Panc1 (cell line): ENCODE measurements at regions not wholly inside any gene's neighbourhood (a gene's known extent, or its start where the extent isn't known, plus 50 kb on each side); places are given as distances from the start of the nearest gene placed in this dataset.

Experiments
- ATAC-seq: fragments of 200-7000 bp; cut with Tn5 transposase; 2 replicates; pipeline ENCODE4 v1.9.1; 2020; ENCODE audit warnings: mild to moderate bottlenecking, moderate library complexity
- BruUV-seq: library from RNA; stranded (reverse); fragments of 400-500 nt; replicated peaks from 2 replicates; lab custom pipeline; 2021; lab: Mats Ljungman, UMichigan
- CTCF ChIA-PET: fragments of 300-600 bp; sonication (Branson Sonifier 250); formaldehyde crosslinking; loops from one replicate; lab custom pipeline; 2022; ENCODE audit warnings: antibody characterized with exemption; lab: Charles Lee
- POLR2A ChIA-PET: fragments of 300-600 bp; sonication (Branson Sonifier 250); formaldehyde crosslinking; loops from one replicate; lab custom pipeline; 2022; ENCODE audit warnings: antibody characterized with exemption; lab: Charles Lee
- DNase-seq: peaks from one replicate; pipeline ENCODE4 v3.0.0-alpha.2; 2010; ENCODE audit warnings: low read depth, low spot score
- H3K27ac ChIP-seq: 2 replicates; pipeline ENCODE4 v1.5.1; 2011; ENCODE audit warnings: mild to moderate bottlenecking, low read length, inconsistent platforms
- H3K27me3 ChIP-seq: fragments of 200-500 bp; sonication (Bioruptor generic); 2 replicates; pipeline ENCODE4 v1.6.0; 2014; ENCODE audit warnings: low read length, inconsistent platforms; ENCODE audit not compliant: control insufficient read depth, insufficient read depth
- H3K36me3 ChIP-seq: fragments of 200-500 bp; sonication (Bioruptor generic); 2 replicates; pipeline ENCODE4 v1.5.1; 2014; ENCODE audit warnings: inconsistent platforms, mild to moderate bottlenecking, low read length, moderate library complexity; ENCODE audit not compliant: control insufficient read depth, insufficient read depth
- H3K4me1 ChIP-seq: 2 replicates; pipeline ENCODE4 v1.5.1; 2011; ENCODE audit warnings: inconsistent platforms, mild to moderate bottlenecking, low read length, moderate library complexity; ENCODE audit not compliant: control insufficient read depth, insufficient read depth
- H3K4me3 ChIP-seq, 2 experiments: 2 replicates each; pipeline ENCODE4 v1.5.1; 2011 to 2012; ENCODE audit warnings: low read depth in 2 of 2, low read length in 2 of 2, mild to moderate bottlenecking in 2 of 2, inconsistent platforms in 1 of 2, moderate library complexity in 1 of 2
- H3K9me3 ChIP-seq: fragments of 200-500 bp; sonication (Bioruptor generic); 2 replicates; pipeline ENCODE4 v1.5.1; 2014; ENCODE audit warnings: low read depth, mild to moderate bottlenecking, inconsistent platforms, low read length, moderate library complexity; ENCODE audit not compliant: control insufficient read depth, insufficient read depth
- POLR2AphosphoS5 ChIP-seq: IDR thresholded peaks from 2 replicates; pipeline ENCODE4 v1.6.1; 2012; ENCODE audit warnings: mild to moderate bottlenecking, low read depth, low read length, moderate library complexity
- SIN3A ChIP-seq: IDR thresholded peaks from 2 replicates; pipeline ENCODE4 v1.6.1; 2012; ENCODE audit warnings: low read depth, mild to moderate bottlenecking, low read length, moderate library complexity, borderline replicate concordance; ENCODE audit not compliant: insufficient read depth
- TCF7L2 ChIP-seq: IDR thresholded peaks from 2 replicates; pipeline ENCODE4 v1.6.1; 2011; ENCODE audit warnings: mild to moderate bottlenecking, low read depth, low read length, inconsistent platforms
- in situ Hi-C: cut with HindIII; loops from 2 replicates; pipeline ENCODE4 v1.10.0; 2016; ENCODE audit warnings: low sequenced_read_pairs, low pct_unique_long_range_greater_than_20kb
- intact Hi-C: fragments of 100-400 bp; cut with micrococcal nuclease; formaldehyde crosslinking; loops from one replicate; pipeline ENCODE4 v1.10.0; 2022; ENCODE audit not compliant: unreplicated experiment
- TF ChIP-seq, protein P1 (sequence below), 2 experiments: IDR thresholded peaks; 2 replicates each; pipeline ENCODE4 v1.6.1; 2011 to 2012; ENCODE audit warnings: low read depth in 2 of 2, control low read depth in 1 of 2, low read length in 1 of 2, mild to moderate bottlenecking in 1 of 2, moderate library complexity in 1 of 2; ENCODE audit not compliant: insufficient read depth in 1 of 2
- TF ChIP-seq, protein P2 (sequence below): fragments of 450-650 bp; IDR thresholded peaks from 2 replicates; pipeline ENCODE4 v1.5.1; 2017; ENCODE audit warnings: mild to moderate bottlenecking

DNA sequence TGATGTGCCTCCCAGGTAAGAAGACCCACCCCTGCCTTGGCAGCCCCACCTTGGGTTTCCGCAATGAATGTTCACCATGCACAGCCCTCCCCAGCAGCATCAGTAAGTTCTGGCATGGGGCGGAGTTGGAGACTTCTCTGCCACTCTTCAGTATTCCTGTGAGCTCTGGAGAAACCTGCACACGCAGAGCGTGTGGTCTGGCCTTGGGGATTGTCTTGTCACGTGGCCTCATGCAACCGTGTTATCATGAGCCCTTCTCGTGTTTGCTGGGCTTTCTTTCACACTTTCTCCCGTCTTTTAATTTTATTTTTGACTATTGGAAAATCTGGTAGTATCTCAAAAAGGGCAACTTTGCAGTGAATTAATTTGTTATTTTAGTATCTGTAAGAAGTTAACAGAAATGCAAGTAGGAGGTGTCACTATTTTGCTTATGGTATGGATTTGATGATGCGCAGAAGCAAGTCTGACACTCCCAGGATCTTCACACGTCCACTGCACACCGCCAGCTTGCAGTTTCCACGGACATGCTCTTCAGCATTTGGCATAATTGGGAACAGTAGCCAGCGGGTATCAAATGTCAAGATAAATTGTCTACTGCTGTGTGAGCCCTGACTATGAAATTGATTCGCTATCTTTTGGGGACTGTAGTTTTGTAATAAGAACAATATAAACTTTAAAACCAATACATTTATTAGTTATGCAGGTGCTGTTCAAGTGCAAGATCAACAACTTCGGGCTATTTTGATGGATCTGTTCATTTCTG lies 463.5 kb downstream of the QKI start:
- ATAC-seq (no peak), DNase-seq (no peak)
- no peak for TF ChIP-seq SIN3A
- TF ChIP-seq TCF7L2 = no peak
- TF ChIP-seq, protein P1, sequence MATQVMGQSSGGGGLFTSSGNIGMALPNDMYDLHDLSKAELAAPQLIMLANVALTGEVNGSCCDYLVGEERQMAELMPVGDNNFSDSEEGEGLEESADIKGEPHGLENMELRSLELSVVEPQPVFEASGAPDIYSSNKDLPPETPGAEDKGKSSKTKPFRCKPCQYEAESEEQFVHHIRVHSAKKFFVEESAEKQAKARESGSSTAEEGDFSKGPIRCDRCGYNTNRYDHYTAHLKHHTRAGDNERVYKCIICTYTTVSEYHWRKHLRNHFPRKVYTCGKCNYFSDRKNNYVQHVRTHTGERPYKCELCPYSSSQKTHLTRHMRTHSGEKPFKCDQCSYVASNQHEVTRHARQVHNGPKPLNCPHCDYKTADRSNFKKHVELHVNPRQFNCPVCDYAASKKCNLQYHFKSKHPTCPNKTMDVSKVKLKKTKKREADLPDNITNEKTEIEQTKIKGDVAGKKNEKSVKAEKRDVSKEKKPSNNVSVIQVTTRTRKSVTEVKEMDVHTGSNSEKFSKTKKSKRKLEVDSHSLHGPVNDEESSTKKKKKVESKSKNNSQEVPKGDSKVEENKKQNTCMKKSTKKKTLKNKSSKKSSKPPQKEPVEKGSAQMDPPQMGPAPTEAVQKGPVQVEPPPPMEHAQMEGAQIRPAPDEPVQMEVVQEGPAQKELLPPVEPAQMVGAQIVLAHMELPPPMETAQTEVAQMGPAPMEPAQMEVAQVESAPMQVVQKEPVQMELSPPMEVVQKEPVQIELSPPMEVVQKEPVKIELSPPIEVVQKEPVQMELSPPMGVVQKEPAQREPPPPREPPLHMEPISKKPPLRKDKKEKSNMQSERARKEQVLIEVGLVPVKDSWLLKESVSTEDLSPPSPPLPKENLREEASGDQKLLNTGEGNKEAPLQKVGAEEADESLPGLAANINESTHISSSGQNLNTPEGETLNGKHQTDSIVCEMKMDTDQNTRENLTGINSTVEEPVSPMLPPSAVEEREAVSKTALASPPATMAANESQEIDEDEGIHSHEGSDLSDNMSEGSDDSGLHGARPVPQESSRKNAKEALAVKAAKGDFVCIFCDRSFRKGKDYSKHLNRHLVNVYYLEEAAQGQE (IDR thresholded peaks at IDR 0.05; ENCODE audit: insufficient read depth in 1 of 2, low read depth in 2 of 2, low read length in 1 of 2) = no peak
- TF ChIP-seq, protein P2, sequence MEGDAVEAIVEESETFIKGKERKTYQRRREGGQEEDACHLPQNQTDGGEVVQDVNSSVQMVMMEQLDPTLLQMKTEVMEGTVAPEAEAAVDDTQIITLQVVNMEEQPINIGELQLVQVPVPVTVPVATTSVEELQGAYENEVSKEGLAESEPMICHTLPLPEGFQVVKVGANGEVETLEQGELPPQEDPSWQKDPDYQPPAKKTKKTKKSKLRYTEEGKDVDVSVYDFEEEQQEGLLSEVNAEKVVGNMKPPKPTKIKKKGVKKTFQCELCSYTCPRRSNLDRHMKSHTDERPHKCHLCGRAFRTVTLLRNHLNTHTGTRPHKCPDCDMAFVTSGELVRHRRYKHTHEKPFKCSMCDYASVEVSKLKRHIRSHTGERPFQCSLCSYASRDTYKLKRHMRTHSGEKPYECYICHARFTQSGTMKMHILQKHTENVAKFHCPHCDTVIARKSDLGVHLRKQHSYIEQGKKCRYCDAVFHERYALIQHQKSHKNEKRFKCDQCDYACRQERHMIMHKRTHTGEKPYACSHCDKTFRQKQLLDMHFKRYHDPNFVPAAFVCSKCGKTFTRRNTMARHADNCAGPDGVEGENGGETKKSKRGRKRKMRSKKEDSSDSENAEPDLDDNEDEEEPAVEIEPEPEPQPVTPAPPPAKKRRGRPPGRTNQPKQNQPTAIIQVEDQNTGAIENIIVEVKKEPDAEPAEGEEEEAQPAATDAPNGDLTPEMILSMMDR = no peak
- TF ChIP-seq POLR2AphosphoS5 = no peak
- no peak overlapping the region for H3K27ac ChIP-seq
- intact Hi-C loops (no loop called here), in situ Hi-C loops (no loop called here)
- CTCF ChIA-PET = no interaction called here
- POLR2A ChIA-PET = no interaction called here
- no peaks in the 10 kb centered on the region for H3K36me3 ChIP-seq
- H3K9me3 ChIP-seq = no peaks in the 10 kb centered on the region
- BruUV-seq = no TSS peak
- no peak overlapping the region for H3K4me3 ChIP-seq
- H3K27me3 ChIP-seq = no peaks in the 10 kb centered on the region
- no peaks in the 10 kb centered on the region for H3K4me1 ChIP-seq

DNA sequence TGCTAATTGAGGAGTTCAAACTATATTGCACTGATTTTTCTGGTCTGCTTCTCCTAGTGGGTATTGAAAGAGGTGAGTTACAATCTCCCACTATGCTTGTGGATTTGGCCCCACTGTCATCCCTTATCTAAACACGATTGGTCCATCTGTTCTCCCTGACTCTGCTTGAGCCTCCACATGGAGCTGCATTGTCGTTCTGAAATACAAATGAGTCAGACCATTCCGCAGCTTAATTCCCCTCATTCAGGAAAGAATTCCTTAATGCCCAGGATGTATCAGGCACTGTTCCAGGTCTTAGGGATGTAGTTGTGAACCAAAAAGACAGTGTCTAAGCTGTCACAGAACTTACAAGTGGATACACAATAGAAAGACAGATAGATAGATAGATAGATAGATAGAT lies 461.9 kb downstream of the QKI start:
- Histone ChIP-seq H3K27me3 (no peaks in the 10 kb centered on the region), H3K9me3 (no peaks in the 10 kb centered on the region), H3K27ac (no peak overlapping the region), H3K4me3 (no peak overlapping the region), H3K4me1 (no peaks in the 10 kb centered on the region), H3K36me3 (no peaks in the 10 kb centered on the region)
- CTCF ChIA-PET = no interaction called here
- no TSS peak for BruUV-seq
- POLR2A ChIA-PET = no interaction called here
- DNase-seq (no peak), ATAC-seq (no peak)
- intact Hi-C loops (no loop called here), in situ Hi-C loops (no loop called here)
- no peak for TF ChIP-seq TCF7L2
- TF ChIP-seq SIN3A = no peak
- no peak for TF ChIP-seq POLR2AphosphoS5
- TF ChIP-seq, protein P1 (IDR thresholded peaks at IDR 0.05; ENCODE audit: insufficient read depth in 1 of 2, low read depth in 2 of 2, low read length in 1 of 2) = no peak
